ENCODE measurements at regions not wholly inside any gene's neighbourhood (a gene's known extent, or its start where the extent isn't known, plus 50 kb on each side); places are given as distances from the start of the nearest gene placed in this dataset.
"Not testable (repeated sequence)": the region's sequence is repeated elsewhere in the genome, so short reads cannot be mapped to it uniquely, and the experiment has no call there.

DNA sequence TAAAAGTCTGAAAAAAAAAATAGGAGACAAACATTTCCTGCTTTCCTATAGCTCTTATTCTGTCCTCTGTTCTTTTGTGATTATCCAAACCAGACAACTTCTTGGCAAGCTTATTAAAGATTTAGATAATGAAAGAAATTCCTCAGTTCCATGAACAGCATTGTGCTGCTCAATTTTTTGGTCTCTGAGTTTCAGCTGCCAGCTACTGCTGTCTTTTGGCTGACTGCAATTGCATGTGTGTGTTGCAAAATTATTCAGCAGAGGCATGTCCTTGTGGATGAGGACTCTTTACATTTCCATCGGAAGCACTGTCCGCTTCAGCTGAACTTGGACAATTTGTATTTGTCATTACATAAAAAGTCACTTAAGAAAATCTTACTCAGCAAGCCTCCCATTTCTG lies 397.3 kb upstream of the RASGRP1 start:
- no peak for DNase-seq (ENCODE audit: low read depth)

GRCh38 chr15:38972831-38973230 lies 408.2 kb upstream of the RASGRP1 start:
- no peak for DNase-seq (ENCODE audit: low read depth)

DNA sequence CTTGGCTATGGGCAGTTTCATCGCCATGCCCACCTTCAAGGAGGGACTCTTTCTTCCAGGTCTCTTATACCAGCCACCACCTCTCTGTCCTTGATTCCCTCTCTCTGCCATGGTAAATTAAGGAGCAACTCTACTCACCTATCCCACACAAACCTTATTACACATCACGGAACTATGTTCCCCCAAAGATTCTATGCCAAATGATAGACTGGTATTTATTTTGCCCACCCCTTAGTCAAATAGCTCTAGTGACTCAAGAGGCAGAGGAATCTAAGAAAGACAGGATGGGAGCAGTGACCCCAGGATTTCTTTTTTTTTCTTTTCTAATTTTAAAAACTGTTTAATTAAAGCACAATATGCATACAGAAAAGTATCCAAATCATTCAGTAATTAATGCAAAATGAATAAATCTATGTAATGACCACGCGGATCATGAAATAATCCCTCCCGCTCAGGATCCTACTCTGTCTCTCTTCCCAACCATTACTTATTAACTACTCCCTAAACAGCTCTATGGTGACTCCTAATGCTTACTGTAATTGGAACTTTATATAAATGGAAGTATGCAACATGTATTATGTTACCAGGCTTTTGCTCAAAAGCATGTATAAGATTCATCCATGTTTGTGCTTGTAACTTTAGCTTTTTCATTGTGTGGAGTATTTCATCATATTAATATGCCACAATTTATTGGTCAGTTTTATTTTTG lies 410.8 kb upstream of the RASGRP1 start:
- no peak for DNase-seq (ENCODE audit: low read depth)

DNA sequence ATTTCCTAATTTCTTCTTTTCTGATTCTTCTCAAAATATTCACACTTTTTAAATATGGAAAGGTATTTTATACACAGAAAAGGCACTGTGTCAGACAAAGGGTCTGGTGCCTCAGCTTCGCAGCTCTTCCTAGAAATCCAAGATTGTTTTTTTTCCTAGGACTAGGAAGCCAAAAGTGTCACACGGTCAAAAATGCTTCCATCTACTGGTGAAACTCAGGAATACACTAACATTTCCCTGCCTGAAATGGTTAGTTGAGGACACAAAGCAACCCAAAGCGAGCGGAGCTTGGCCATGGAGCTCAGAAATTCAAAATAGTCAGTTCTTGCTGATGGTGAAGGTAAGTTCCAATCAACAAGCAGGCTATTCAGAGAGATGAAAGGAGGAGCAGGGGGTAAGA lies 426.5 kb upstream of the RASGRP1 start:
- no peak for DNase-seq (ENCODE audit: low read depth)

- no peak for DNase-seq (ENCODE audit: low read depth)
Measured at GRCh38 chr15:38991701-38992100, 427.1 kb upstream of the RASGRP1 start.

GRCh38 chr15:38992506-38992905 lies 427.9 kb upstream of the RASGRP1 start:
- no peak for DNase-seq (ENCODE audit: low read depth)

DNA sequence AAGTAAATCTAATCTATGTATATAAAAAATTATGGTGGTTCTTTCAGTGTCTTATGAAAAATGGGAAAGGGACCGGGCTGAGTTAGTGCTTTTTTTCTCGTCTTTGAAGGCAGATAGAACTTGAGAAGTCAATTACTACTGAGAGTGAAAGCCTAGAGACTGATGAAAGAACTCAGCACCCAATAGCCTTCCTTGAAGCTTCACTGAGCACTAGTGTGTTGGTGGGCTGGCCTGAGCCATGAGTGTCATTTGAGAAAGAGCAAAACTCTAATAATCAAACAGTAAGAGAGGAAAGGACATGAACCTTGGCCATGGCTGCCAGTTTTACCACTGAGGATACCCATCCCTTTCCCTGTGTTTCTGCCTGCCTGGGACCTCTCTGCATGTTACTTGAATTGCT lies 428.3 kb upstream of the RASGRP1 start:
- DNase-seq (ENCODE audit: low read depth) = no peak

- no peak for DNase-seq (ENCODE audit: low read depth)
Measured at GRCh38 chr15:38994310-38994709, 429.7 kb upstream of the RASGRP1 start.

- no peak for DNase-seq (ENCODE audit: low read depth)
Measured at GRCh38 chr15:38996111-38996631, 431.6 kb upstream of the RASGRP1 start.

DNA sequence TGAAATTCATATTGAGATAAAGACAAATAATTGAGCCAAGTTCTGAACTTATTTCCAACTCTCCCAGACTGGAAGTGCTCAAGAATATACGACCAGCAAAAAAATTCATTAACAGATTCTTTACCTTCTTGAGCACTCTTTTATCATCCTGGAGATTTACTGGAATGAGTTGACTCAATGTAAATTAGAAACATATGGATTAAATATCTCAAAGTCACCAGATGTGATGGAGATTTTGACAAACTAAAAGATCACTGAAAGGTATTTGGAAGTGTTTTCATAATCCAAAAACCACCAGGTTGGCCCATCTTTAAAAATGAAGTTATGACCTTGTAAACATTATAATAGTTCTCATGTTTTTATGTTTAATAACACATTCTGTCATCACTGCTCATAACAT lies 433.2 kb upstream of the RASGRP1 start:
- no peak for DNase-seq (ENCODE audit: low read depth)

GRCh38 chr15:39000008-39000734 lies 435.6 kb upstream of the RASGRP1 start:
- no peak for DNase-seq (ENCODE audit: low read depth)

- no peak for DNase-seq (ENCODE audit: low read depth)
Measured at GRCh38 chr15:39009740-39010139, 445.1 kb upstream of the RASGRP1 start.

DNA sequence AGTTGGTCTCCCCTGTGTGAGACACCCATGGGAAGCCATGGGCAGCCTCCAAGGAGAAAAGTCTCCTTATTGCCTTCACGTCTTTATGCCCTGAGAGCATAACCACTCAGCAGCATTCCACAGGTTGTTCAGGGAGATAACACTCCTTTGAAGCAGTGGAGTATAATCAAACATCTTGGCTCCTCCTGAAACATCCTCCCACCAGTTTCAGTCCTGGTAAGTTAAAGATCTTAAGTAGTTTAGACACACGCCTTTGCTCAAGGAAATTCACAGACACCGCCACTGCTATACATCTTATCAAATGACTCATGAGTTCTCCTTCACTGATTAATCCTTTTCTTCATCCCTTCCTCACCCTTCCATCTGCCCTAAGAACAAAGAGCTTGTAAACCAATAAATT lies 446.5 kb upstream of the RASGRP1 start:
- DNase-seq (ENCODE audit: low read depth) = not testable (repeated sequence)

DNA sequence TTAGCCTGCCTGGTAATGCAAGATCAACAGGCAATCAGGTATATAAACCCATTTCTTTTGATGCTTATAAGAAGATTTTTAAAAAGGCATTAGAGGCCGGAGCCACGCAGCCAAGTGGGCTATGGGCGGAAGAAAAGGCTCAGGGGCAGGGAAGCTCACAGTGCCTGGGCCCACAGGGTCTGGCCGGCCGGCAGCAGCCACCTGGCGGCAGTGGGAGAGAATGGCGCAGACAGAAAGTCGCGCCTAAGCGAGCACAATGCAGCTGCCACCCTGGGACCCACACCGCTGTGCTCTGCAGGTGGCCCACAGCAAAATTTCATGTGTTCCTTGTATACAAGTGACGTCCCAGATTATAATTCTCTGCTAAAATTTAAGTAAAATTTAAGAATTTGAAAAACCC lies 448.6 kb upstream of the RASGRP1 start:
- DNase-seq (ENCODE audit: low read depth) = no peak

DNA sequence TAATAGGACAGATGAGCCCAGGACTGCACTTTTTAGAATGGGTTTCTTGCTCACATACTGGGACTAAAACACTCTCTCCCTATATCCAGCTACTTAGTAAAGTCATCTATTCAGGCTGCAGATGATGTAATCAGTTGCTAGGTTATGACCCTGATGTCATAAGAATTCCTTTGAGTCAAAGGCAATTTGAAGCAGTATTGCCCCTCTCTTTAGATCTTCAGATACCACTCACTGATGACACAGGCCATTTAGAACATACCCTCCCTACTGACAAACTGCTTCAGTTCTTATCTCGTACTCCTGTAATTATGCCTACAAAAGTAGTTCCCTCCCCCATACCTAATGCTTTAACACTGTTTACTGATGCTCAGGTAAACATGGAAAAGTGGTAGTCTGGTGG lies 450.1 kb upstream of the RASGRP1 start:
- DNase-seq (ENCODE audit: low read depth) = no peak

DNA sequence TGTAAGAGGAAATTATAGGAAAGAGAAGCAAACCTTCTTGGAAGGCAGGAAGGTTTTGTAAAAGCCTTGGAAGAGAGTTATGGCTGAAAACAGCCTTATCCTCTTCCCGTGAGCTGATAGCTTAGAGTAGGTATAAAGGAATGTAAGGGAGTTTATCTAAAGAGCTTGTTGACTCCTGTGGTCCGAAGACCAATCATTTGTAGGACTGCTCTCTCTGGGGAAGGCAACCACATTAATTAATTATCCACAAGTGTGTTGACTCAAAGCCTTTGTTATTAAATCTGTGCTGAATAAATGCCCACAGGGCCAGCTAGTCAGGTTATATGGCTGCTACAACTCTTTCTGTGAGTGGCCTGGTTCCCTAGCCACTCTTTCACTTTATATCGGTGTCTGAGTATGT lies 452.1 kb upstream of the RASGRP1 start:
- no peak for DNase-seq (ENCODE audit: low read depth)

DNA sequence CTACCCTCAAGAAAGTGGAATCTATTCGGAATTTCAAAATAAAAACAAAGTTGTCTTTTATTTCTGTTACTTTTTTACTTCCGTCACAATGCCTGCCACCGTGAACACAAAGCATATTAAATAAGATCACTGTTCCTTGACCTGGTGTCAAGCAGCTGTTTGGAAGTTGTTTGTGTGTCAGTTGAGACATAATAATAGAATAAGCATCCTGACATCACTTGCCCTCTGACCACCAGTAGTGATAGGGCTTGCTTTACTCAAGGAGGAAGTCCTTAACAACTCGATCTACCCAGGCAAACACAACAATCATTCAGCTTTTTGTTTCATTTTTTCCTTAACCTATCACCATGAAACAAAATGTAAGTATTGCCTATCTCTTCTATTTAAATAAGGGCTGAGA lies 454.4 kb upstream of the RASGRP1 start:
- DNase-seq (ENCODE audit: low read depth) = no peak

DNA sequence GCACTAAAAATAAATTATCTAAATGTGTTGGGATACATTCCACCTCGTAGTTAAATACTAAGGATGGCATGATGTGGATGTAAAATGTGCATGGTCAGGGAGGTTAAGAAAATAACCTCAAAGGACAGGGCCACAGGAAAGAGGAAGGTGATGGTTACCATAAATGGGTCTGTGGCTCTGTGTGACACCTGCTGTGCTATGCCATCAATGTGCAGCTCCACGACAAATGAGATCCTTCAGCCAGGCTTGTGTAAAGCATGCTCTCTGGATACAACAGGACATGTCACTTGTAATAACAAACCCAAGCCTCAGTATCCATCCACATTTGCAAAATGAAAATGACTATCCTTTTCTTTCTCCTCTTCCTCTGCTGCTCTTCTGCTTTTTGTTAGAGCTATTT lies 456.7 kb upstream of the RASGRP1 start:
- no peak for DNase-seq (ENCODE audit: low read depth)

DNA sequence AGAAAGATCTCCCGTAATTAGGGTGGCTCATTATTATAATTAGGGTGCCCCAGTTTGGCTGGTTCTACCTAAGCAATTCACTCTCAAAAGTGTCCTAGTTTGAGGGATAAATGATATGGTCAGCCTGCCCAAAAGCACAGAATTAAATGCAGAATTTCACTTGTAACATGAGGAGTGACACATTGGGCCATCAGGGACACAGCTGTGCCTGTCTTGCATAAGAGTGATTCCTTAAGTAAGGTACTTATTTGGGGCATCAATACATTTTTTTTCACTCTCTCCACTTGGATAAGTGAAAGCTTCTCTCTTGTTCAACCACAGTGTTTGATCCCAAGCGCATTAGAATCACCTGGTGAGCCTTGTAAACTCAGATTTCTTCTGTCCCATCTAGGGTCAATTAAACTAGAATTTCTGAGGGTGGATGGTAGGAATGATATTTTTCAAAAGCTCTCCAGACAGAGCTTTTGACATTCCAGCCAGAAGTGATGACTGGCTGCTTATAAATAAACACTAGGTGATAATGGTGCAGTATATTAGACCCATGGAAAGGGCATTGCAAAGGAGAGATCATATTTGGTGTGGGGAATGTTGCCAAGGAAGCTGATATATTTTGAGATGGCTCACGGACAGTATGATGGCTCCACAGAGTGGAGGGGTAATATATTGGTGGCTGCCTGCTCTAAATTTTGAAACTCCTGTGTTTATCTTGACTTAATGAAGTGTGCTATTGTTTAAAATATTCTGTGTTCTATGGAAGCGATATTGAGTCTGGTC lies 458.1 kb upstream of the RASGRP1 start:
- no peak for DNase-seq (ENCODE audit: low read depth)

- no peak for DNase-seq (ENCODE audit: low read depth)
Measured at GRCh38 chr15:39025321-39025720, 460.7 kb upstream of the RASGRP1 start.

GRCh38 chr15:39025881-39026280 lies 461.3 kb upstream of the RASGRP1 start:
- DNase-seq (ENCODE audit: low read depth) = no peak

- DNase-seq (ENCODE audit: low read depth) = no peak
Measured at GRCh38 chr15:39028069-39028468, 463.5 kb upstream of the RASGRP1 start.

DNA sequence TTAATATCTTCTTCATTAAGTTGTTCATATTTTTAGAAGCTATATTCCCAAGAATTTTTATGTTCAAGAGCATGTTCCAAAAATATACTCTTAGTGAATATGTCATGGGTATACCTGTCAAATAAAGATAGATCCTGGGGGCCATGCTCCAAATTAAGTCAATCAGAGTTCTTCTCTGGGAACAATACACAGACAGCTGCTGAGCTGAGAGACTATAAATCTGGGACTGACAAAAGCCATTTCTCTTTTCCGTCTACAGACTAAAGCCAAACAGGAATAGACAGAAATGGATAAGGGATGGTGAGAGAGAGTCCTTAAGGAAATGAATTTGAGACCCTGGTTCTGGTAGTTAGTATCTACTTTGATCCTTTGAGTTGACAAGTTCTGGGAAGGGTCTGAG lies 465.1 kb upstream of the RASGRP1 start:
- no peak for DNase-seq (ENCODE audit: low read depth)
